Liver (tissue), 3 donors: ENCODE measurements at regions not wholly inside any gene's neighbourhood (a gene's known extent, or its start where the extent isn't known, plus 50 kb on each side); places are given as distances from the start of the nearest gene placed in this dataset.

ENCODE experiments used
- CTCF ChIP-seq: fragments of 150-350 bp; IDR thresholded peaks from 2 replicates; pipeline ENCODE4 v1.5.1; 2017; ENCODE audit warnings: improper control_type of control experiment, low read depth, low read length; ENCODE audit not compliant: missing input control
- EGR1 ChIP-seq, 2 donors: IDR thresholded peaks; 2 replicates each; pipeline ENCODE4 v1.6.1; 2016 to 2018; ENCODE audit warnings: antibody characterized with exemption in 2 of 2, low read depth in 2 of 2
- GABPA ChIP-seq, 2 donors: IDR thresholded peaks in 1 of 2; conservative IDR thresholded peaks in 1 of 2; 2 replicates each; pipeline ENCODE4 v1.6.1; 2016; ENCODE audit warnings: antibody characterized with exemption in 2 of 2, mild to moderate bottlenecking in 1 of 2, moderate library complexity in 1 of 2
- HNF4A ChIP-seq, 2 donors: conservative IDR thresholded peaks; 2 replicates each; pipeline ENCODE4 v1.6.1; 2016; ENCODE audit warnings: antibody characterized with exemption in 2 of 2, mild to moderate bottlenecking in 2 of 2
- JUND ChIP-seq, 2 donors: IDR thresholded peaks; 2 replicates each; pipeline ENCODE4 v1.6.1; 2016; ENCODE audit warnings: antibody characterized with exemption in 2 of 2
- MAX ChIP-seq: IDR thresholded peaks from 2 replicates; pipeline ENCODE4 v1.6.1; 2016; ENCODE audit warnings: antibody characterized with exemption
- NR2F2 ChIP-seq: IDR thresholded peaks from 2 replicates; pipeline ENCODE4 v1.6.1; 2016; ENCODE audit warnings: antibody characterized with exemption
- RXRA ChIP-seq, 2 donors: IDR thresholded peaks; 2 replicates each; pipeline ENCODE4 v1.6.1; 2017 to 2018; ENCODE audit warnings: antibody characterized with exemption in 2 of 2, mild to moderate bottlenecking in 1 of 2
- SP1 ChIP-seq: IDR thresholded peaks from 2 replicates; pipeline ENCODE4 v1.6.1; 2018; ENCODE audit warnings: antibody characterized with exemption, mild to moderate bottlenecking
- TAF1 ChIP-seq: conservative IDR thresholded peaks from 2 replicates; pipeline ENCODE4 v1.6.1; 2016; ENCODE audit warnings: antibody characterized with exemption, mild to moderate bottlenecking
- YY1 ChIP-seq: IDR thresholded peaks from 2 replicates; pipeline ENCODE4 v1.6.1; 2016; ENCODE audit warnings: antibody characterized with exemption, mild to moderate bottlenecking
- ZBTB33 ChIP-seq: IDR thresholded peaks from 2 replicates; pipeline ENCODE4 v1.6.1; 2016; ENCODE audit warnings: antibody characterized with exemption
- TF ChIP-seq, protein P1 (sequence below): IDR thresholded peaks from 2 replicates; pipeline ENCODE4 v1.6.1; 2016; ENCODE audit warnings: antibody characterized with exemption
- TF ChIP-seq, protein P2 (sequence below): IDR thresholded peaks from 2 replicates; pipeline ENCODE4 v1.6.1; 2016; ENCODE audit warnings: antibody characterized with exemption, mild to moderate bottlenecking
- donor health status: healthy.
- donor health status: healthy.

DNA sequence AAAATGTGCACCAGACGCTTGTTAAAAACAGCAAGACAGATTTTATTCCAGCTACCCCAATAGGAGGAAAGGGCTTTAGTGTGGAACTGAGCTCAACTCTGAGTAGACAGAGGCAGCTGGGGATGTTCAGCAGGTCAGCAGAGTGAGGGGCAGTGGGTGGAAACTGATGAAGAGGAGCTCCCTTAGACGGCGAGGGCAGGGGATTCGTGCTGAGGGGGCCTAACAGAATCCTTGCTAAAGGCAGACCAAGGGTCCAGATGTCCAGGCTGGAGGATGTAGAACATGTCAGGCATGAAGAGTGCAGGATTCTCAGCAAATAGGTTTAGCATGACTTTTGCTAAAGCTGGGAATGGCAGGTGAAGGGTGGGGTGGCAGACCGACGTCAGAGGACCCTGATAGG is 71.9 kb upstream of the OLFM1 start:
- no peak for TF ChIP-seq EGR1 (IDR thresholded peaks at IDR 0.05; ENCODE audit: low read depth in 2 of 2)
- TF ChIP-seq, protein P1, sequence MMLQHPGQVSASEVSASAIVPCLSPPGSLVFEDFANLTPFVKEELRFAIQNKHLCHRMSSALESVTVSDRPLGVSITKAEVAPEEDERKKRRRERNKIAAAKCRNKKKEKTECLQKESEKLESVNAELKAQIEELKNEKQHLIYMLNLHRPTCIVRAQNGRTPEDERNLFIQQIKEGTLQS: no peak
- no peak for TF ChIP-seq NR2F2
- TF ChIP-seq CTCF: no peak
- TF ChIP-seq ZBTB33: no peak
- no peak for TF ChIP-seq MAX
- TF ChIP-seq YY1: no peak
- no peak for TF ChIP-seq JUND (IDR thresholded peaks at IDR 0.05)
- TF ChIP-seq, protein P2, sequence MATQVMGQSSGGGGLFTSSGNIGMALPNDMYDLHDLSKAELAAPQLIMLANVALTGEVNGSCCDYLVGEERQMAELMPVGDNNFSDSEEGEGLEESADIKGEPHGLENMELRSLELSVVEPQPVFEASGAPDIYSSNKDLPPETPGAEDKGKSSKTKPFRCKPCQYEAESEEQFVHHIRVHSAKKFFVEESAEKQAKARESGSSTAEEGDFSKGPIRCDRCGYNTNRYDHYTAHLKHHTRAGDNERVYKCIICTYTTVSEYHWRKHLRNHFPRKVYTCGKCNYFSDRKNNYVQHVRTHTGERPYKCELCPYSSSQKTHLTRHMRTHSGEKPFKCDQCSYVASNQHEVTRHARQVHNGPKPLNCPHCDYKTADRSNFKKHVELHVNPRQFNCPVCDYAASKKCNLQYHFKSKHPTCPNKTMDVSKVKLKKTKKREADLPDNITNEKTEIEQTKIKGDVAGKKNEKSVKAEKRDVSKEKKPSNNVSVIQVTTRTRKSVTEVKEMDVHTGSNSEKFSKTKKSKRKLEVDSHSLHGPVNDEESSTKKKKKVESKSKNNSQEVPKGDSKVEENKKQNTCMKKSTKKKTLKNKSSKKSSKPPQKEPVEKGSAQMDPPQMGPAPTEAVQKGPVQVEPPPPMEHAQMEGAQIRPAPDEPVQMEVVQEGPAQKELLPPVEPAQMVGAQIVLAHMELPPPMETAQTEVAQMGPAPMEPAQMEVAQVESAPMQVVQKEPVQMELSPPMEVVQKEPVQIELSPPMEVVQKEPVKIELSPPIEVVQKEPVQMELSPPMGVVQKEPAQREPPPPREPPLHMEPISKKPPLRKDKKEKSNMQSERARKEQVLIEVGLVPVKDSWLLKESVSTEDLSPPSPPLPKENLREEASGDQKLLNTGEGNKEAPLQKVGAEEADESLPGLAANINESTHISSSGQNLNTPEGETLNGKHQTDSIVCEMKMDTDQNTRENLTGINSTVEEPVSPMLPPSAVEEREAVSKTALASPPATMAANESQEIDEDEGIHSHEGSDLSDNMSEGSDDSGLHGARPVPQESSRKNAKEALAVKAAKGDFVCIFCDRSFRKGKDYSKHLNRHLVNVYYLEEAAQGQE: no peak
- no peak for TF ChIP-seq SP1
- no peak for TF ChIP-seq TAF1
- TF ChIP-seq RXRA (IDR thresholded peaks at IDR 0.05): no peak
- no peak for TF ChIP-seq HNF4A (conservative IDR thresholded peaks at IDR 0.05)
- TF ChIP-seq GABPA (IDR thresholded peaks at IDR 0.05 in 1 of 2, conservative IDR thresholded peaks at IDR 0.05 in 1 of 2): no peak
